HS-5 (cell line): ENCODE measurements at regions not wholly inside any gene's neighbourhood (a gene's known extent, or its start where the extent isn't known, plus 50 kb on each side); places are given as distances from the start of the nearest gene placed in this dataset.
"Not testable (repeated sequence)": the region's sequence is repeated elsewhere in the genome, so short reads cannot be mapped to it uniquely, and the experiment has no call there.

Experiments used
- DNase-seq: peaks from one replicate; pipeline ENCODE4 v3.0.0-alpha.2; 2012; ENCODE audit warnings: low read depth

GRCh38 chr3:78512786-78513185, 1255.0 kb downstream of the ROBO1 start:
- not testable (repeated sequence) for DNase-seq

- DNase-seq = no peak
These were observed 1251.4 kb downstream of the ROBO1 start for GRCh38 chr3:78516437-78516836.

- DNase-seq = no peak
These were observed 1250.9 kb downstream of the ROBO1 start for GRCh38 chr3:78516937-78517336.

GRCh38 chr3:78517965-78518364, 1249.8 kb downstream of the ROBO1 start:
- no peak for DNase-seq

- no peak for DNase-seq
These were observed 1248.5 kb downstream of the ROBO1 start for GRCh38 chr3:78519281-78519680.

GRCh38 chr3:78529601-78530000, 1238.2 kb downstream of the ROBO1 start:
- no peak for DNase-seq

- no peak for DNase-seq
These were observed 1227.3 kb downstream of the ROBO1 start for GRCh38 chr3:78540485-78540884.

- no peak for DNase-seq
These were observed 1222.0 kb downstream of the ROBO1 start for GRCh38 chr3:78545827-78546226.
